HL-60 (cell line): ENCODE measurements at regions not wholly inside any gene's neighbourhood (a gene's known extent, or its start where the extent isn't known, plus 50 kb on each side); places are given as distances from the start of the nearest gene placed in this dataset.

Experiments used
- DNase-seq, 2 experiments: peaks; one replicate each; pipeline ENCODE4 v3.0.0-alpha.2; 2010 to 2020; ENCODE audit warnings: low read depth in 1 of 2, low spot score in 1 of 2
- H3K27ac ChIP-seq: fragments of 250-450 bp; sonication (Bioruptor Pico); replicated peaks from 2 replicates; pipeline ENCODE4 v1.5.1; 2020; ENCODE audit warnings: mild to moderate bottlenecking, moderate library complexity
- H3K27me3 ChIP-seq: fragments of 250-450 bp; sonication (Bioruptor Pico); 2 replicates; pipeline ENCODE4 v1.5.1; 2021; ENCODE audit warnings: mild to moderate bottlenecking, moderate library complexity; ENCODE audit not compliant: insufficient read depth, poor library complexity, severe bottlenecking
- H3K4me3 ChIP-seq: replicated peaks from 2 replicates; pipeline ENCODE4 v1.5.1; 2011; ENCODE audit warnings: mild to moderate bottlenecking, control low read depth, low read length; ENCODE audit not compliant: insufficient read depth
- CTCF ChIP-seq: IDR thresholded peaks from one replicate; pipeline ENCODE4 v1.5.1; 2011; ENCODE audit warnings: low read length, control low read depth, inconsistent platforms; ENCODE audit not compliant: insufficient read depth
- GABPA ChIP-seq: IDR thresholded peaks from 2 replicates; pipeline ENCODE4 v1.6.1; 2012; ENCODE audit warnings: low read depth
- POLR2AphosphoS5 ChIP-seq: IDR thresholded peaks from 2 replicates; pipeline ENCODE4 v1.6.1; 2012; ENCODE audit warnings: low read depth
- REST ChIP-seq: IDR thresholded peaks from 2 replicates; pipeline ENCODE4 v1.6.1; 2012; ENCODE audit warnings: low read depth; ENCODE audit not compliant: insufficient replicate concordance
- SPI1 ChIP-seq: IDR thresholded peaks from 2 replicates; pipeline ENCODE4 v1.6.1; 2012; ENCODE audit warnings: low read depth, mild to moderate bottlenecking, borderline replicate concordance

- Histone ChIP-seq H3K4me3 (no peak overlapping the region), H3K27me3 (no peaks in the 10 kb centered on the region), H3K27ac (no peak overlapping the region)
- TF ChIP-seq CTCF (no peak), GABPA (no peak), POLR2AphosphoS5 (no peak), SPI1 (no peak), REST (no peak)
- DNase-seq: no peak
Observed at GRCh38 chr13:55432814-55433213, 1707.9 kb upstream of the PRR20A start.

GRCh38 chr13:55437162-55437561 lies 1703.6 kb upstream of the PRR20A start:
- DNase-seq: no peak
- Histone ChIP-seq H3K27me3 (no peaks in the 10 kb centered on the region), H3K27ac (no peak overlapping the region), H3K4me3 (no peak overlapping the region)
- no peak for TF ChIP-seq GABPA
- no peak for TF ChIP-seq CTCF
- no peak for TF ChIP-seq POLR2AphosphoS5
- TF ChIP-seq REST: no peak
- TF ChIP-seq SPI1: no peak

GRCh38 chr13:55439450-55439849 lies 1701.3 kb upstream of the PRR20A start:
- Histone ChIP-seq H3K4me3 (no peak overlapping the region), H3K27me3 (no peaks in the 10 kb centered on the region), H3K27ac (no peak overlapping the region)
- TF ChIP-seq REST (no peak), POLR2AphosphoS5 (no peak), GABPA (no peak), SPI1 (no peak), CTCF (no peak)
- no peak for DNase-seq
